HG03039 (cell line): ENCODE measurements at regions not wholly inside any gene's neighbourhood (a gene's known extent, or its start where the extent isn't known, plus 50 kb on each side); places are given as distances from the start of the nearest gene placed in this dataset.
"Not testable (repeated sequence)": the region's sequence is repeated elsewhere in the genome, so short reads cannot be mapped to it uniquely, and the experiment has no call there.

Experiments
- ATAC-seq: cut with Tn5 transposase; IDR thresholded peaks from one replicate; pipeline ENCODE4 v1.9.1; 2021; ENCODE audit warnings: mild to moderate bottlenecking, moderate library complexity; ENCODE audit not compliant: unreplicated experiment

DNA sequence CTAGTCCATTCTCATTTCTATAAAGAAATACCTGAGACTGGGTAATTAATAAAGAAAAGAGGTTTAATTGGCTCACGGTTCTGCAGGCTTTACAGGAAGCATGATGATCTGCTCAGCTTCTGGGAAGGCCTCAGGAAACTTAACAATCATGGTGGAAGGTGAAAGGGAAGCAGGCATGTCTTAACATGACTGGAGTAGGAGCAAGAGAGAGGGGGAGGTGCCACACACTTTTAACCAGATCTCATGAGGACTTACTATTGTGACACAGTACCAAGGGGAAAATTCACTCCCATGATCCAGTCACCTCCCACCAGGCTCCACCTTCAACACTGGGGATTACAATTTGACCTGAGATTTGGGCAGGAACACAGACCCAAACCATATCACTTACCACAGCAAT, 310.1 kb downstream of the SH3GL2 start:
- not testable (repeated sequence) for ATAC-seq

DNA sequence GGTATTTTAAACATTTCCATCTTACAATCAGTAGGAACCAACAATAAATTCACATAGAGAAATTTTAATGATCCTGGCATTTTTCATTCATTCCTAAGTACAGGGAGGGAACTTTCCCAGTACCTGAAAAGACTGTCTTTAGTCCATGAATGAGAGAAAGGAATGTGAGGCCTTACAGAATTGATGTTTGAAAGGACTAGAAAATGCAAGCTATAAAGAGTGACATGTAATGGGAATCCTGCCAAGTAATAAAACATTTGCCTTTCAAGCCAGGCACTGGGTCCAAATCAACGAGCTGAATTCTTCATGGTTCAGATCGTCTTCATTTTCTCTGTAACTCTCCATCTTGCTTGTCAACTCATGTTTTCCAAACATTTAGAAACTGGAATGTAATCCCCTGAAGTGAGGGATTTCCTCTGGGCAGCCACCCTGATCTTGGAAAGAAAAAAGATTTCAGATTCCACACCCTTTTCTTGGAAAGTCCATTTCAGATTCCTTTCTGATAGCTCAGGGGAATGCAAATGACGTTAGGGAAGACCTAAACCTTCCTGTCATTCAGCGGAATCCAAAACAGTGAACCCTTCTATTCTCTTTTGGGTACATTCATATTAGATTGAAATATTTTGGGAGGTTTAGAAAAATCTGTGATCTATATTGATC, 315.8 kb downstream of the SH3GL2 start:
- ATAC-seq: no peak

DNA sequence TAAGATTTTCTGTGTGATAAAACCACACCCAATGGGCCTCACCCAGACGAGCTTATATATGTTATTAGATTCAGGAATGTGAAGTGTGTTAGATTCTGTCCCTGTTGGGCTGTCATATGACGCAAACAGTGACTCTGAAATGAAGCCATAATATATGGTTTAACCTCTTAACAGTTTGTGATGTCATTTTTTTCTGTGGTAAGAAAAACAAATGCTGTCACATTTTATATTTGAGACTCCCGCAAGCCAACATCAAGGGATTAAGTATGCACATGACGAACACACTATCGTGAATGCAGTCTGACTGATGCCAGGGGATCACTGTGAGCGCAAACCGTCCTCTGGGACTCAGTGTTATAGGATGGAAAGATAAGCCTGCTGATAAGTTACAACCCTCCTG, 321.7 kb downstream of the SH3GL2 start:
- ATAC-seq: no peak

DNA sequence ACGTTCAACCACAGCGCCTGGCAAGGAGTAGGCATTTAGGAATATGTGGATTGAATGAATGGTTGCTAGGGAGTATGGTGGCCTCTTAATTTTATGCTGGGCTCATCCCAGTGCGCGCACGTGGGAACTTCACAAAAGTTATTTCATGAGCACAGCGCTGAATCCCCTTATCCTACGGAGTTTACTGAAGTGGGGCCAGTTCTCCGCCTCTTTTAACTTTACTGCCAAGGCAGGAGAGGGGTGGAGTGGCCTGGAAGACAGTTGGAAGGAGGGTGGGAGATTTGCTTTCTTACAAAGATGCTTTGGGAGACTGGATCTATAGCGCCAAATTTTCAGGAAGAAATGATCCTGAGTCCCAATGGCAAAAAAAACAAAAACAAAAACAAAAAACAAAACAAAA, 326.5 kb downstream of the SH3GL2 start:
- no peak for ATAC-seq

DNA sequence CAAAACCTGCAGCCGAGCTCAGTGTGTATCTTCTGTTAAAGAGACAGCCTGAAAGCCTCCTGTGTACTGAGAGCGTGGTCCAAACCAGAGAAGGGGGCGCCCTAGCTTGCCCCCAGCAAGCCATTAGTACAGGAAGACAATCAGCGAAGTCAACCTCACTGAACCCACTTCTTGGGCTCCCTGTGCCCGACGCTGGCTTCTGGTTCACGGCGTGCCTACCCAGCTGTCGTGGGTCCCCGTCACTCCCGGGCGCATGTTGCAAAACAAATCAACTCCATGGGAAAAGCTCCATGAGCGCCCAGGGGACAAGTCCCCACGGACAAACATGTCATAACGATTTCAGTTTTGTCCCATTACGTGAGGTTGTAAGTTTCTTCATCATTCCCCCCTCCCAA, 326.9 kb downstream of the SH3GL2 start:
- ATAC-seq: no peak

DNA sequence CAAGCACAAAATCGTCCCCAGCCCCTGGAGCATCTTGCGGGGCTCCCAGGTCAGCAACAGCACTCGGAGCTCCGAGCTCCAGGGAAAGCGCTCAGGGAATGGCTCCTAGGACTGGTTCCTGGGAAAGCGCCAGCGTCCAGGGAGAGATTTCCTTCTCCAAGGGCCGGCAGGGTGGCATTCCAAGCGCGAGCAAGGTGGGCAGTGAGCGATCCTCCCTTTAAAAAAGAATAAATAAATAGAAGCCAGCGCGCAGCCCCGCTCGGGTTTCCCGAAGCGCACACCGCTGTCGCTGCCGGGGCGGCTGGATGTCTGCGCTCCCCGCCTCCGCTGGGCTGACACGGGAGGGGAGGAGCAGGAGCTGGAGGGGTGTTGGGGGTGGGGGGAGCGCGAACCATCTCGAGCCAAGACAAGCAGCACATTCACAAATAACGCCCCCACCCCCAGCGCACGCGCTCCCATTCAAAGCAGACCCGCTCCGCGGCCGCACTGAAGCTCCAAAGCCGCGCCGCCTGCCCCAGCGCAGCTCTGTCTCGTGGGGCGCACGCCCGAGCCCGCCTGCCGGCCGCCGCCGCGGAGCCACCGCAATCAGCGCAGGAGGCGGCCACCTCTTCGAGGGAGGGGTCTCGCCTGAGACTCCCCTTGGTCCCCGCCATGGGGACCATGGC, 327.4 kb downstream of the SH3GL2 start:
- no peak for ATAC-seq

DNA sequence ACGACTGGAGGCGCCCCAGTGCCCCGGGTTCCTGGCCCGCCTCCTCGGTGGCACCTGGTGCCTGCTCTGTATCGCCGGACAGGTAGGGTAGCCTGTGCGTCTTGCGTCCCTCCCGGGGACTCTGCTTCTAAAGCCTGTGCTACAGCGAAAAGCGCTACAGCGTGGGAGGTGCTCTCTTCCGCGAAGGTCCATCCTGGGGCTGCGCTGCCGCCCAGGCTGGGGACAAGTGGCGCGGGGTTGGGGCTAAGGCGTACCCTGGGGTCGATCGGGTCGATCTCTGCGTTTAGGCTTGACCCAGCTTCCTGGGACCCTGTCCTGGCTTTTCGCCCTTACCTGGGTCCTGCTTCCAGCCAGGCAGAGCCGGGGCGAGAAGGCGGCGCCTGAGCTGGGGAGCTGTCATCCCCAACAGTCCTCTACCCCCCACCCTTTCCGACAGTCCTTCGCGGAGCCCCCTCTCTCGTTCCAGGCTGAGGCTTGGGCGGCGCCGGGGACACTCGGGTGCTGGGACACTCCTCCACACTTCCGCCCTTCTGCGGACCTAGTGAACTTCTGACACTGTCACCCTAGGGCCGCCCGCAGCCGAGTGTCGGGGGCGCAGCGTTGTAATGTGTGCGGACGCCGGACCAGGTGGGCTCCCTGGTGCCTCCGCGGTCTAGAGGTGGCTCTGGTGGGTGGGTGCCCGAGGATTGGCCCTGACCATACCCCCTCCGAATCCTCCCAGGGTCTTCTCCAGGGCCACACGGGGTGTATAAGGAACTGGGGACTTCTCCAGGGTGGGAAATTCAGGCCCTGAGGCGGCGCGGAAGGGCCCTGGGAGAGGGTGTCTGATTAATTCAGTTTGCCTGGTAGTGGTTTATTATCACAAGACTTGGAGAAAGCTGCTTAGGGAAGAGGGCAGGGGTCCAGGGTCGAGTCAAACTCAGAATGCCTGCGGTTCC, 328.2 kb downstream of the SH3GL2 start:
- ATAC-seq: no peak

DNA sequence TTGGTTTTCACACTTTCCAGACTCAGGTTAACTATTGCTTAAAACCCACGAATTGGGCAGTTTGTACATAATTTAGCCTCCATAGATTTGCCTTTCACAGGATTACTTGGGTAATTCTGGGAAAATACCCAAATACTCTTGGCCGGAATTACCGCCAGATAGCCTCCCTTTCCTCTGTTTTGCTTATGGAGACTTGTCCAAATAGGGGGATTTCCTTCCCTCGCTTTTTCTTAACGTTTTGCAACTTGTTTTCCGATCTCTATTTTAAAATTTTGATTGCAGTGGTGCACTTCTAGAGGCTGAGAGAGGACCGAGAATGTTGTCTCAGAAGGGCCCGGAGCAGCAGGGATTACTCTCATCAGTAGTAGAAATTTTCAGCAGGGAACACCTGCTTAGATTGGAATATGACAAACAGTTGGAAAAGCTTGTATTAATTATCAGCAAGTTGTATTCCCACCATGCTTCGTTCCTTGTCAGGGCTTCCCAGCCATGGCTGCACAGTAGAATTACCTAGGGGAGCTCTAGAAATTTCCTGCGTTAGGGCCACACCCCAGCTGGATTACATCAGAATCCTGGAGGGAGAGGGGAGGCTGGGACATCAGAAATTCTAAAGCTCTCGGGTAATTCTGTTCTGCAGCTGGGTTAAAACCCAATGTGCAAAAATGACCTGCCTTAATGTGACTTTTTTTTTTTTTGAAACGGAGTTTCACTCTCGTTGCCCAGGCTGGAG, 329.1 kb downstream of the SH3GL2 start:
- no peak for ATAC-seq

DNA sequence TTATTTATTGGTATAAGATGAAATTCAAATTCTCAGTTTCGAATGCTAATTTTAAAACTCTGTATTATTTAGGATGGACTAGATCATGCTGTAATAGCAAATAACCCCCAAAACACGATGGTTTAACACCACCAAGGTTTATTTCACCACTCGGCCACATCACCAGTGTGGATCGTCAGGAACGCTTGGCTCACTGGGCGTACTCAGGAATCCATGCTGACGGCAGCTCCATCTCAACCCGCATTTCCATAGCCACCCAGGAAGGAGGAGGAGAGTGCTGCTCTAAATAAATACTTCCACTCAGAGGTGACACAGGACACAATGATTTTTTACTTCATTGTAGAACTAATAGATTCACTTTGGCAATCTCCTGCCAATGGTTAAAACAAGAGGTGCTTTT, 347.4 kb downstream of the SH3GL2 start:
- ATAC-seq: no peak

DNA sequence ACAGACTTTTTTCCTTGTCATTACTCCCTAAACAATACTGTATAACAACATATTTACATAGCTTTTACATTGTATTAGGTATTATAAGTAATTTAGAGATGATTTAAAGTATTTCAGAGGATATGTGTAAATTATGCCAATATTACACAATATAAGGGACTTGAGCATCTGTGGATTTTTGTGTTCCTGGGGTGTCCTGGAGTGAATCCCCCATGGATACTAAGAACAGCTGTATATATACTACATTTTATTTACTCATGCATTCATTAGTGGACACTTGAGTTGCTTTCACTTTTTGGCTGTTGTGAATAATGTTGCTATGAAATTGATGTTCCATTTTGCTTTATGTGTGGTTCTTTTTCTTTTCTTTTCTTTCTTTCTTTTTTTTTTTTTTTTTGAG, 348.8 kb downstream of the SH3GL2 start:
- ATAC-seq: no peak

DNA sequence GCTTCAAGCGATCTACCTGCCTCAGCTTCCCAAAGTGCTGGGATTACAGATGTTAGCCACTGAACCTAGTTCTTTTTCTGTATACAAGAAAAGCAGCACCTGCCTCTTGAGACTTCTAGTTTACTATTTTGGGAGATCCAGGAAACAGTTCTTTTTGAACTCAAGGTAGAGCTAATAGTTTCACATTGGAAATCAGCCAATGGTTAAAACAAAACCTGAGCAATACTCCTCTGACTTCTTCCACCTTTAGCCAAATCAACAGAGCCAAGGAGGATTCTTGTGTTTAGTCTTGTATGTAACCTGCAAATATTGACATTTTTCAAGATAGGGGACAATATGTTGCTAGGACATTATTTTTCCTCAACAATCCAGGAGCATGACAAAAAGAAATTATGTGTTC, 349.4 kb downstream of the SH3GL2 start:
- ATAC-seq: no peak

DNA sequence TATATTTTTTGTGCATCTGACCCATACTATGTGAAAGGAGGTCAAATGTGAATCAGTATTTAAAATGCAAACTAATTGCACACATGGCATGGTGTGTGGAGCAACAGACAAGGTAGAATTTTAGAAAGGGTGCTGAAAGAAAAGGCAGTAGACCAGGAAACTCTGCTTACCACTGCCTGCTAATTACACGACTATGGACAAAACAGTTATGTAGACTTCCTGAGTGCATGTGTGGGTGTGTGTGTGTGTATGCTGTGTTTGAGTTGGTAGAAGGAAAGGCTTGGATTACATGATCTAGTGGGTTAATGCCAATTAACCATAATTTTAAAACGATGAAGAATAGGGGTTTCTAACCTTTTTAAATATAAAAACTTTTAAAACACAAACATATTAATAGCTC, 349.9 kb downstream of the SH3GL2 start:
- no peak for ATAC-seq

DNA sequence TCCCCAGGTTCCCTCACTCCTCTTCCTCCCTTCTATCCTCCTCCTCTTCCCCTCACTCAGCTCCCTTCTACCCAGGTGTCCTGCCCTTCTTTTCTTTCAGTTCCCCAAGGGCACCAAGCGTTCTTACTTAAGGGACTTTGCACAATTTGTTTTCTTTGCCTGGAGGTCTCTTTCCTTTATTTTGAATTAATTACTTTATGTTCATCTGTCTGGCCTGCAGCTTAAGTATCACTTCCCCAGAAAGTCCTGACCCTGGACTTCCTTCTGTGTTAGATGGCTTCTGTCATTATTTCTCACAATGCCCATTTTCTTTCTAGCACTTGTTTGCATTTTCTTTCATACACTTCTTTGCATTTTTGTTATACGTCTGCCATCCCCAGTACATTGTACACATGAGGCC, 350.6 kb downstream of the SH3GL2 start:
- ATAC-seq: no peak

DNA sequence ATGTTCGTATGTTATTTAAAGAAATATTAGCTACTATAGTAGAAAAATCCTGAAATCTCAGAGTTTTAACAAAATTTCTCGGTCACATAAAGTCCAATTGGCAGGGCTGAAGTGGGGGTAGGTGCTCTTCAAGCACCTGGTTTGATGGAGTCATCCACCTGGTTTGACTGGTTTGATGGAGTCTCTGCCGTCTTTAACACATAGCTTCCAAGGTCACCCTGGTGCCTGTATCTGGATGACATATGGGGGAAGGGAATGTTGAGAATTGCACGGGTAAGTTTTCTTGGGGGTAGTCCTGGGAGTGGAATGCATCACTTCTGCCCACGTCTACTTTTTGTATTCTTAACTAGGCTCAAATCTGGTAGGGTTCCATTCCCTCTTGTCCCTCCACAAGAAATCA, 351.2 kb downstream of the SH3GL2 start:
- ATAC-seq: no peak

DNA sequence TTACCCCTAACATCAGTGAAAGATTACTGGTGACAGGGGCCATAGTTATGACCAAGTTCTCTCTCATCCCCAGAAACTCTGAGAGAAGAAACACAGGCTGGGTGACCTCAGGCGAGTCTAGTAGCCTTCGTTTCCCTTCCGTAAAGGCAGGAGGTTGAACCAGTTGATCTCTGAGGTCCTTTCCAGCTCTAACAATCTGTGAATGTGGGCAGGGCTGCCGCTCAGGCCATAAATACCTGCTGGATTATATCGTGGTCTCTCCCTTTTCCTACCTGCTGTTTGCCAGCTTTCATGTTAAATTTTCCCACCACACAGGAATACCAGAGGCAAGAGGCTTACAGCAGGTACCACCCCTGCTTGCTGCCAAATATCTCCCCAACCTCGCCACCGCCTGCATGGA, 357.5 kb downstream of the SH3GL2 start:
- no peak for ATAC-seq

DNA sequence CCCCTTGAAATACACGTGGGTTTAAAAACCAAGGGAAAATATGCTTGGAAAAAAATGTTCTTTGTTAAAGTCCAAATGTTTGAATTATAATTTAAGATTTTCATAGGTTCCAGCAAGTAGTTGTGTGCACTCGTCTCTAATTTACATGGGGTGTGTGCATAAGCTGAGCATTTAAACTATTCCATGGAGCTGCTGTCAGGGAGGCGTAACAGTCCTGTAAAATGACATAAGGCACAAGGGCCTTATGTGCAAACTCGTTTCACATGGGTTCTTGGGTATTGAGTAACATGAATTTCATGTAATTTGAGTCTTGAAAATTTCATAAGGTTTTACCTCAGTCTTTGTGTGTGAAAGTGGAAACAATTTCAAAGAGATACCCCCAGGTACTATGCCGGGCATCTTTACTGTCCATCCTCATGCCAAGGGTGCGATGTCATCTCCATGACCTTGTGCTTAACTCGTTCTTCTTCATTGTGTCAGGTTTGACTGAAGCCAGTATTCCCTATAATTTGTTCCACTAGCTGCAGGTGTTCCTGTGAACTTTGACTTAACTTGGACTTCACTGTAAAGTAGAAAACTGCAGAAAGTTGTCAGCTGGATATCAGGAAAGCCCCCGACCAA, 359.3 kb downstream of the SH3GL2 start:
- no peak for ATAC-seq

DNA sequence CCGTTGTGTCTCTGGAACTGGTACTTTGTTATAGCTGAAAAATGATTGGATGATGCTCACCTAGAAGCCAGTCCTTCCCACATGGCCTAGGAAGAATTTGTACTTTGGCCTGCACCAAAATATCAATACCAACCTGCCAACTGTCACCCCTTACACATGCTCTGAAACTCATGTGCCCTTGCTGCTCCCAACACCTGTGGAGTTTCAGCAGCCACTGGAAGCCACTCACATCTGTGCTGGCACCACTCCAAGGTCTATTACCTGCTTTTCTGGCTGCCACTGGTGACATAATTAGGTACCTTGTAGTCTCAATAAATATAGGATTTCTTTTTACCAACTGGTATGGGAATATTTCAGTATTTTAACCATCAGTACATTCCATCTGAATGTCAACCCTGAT, 363.6 kb downstream of the SH3GL2 start:
- ATAC-seq: no peak

DNA sequence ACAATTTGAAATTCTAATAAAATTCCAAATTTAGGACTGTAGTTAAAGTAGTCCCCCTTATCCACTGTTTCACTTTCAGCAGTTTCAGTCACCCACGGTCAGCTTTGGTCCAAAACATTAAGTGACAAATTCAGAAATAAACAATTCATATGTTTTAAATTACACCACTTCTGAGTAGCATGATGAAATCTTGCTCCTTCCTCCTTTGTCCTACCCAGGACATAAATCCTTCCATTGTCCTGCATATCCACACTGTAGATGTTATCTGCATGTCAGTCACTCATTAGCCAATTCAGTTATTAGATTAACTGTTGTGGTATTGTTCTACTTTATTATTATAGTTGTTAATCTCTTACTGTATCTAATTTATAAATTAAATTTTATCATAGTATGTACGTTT, 376.5 kb downstream of the SH3GL2 start:
- ATAC-seq: no peak

DNA sequence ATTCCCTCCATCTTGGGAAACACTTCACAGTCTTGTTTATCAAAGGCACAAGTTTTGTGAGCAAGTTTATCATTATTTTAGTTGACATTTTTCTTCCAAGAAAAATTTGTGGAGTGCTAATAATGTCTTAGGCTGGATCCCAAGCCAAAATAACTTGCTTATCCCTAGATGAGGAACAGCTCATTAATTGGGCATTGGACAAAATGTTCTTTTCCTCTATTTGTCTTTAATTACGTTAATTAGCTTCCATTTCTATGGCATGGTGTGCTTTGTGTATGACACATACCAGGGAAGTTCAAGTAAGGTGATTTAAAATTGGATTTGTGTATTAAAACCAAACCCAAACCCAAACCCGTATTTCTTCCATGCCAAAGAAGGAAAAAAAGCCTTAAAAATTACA, 379.5 kb downstream of the SH3GL2 start:
- ATAC-seq: no peak

DNA sequence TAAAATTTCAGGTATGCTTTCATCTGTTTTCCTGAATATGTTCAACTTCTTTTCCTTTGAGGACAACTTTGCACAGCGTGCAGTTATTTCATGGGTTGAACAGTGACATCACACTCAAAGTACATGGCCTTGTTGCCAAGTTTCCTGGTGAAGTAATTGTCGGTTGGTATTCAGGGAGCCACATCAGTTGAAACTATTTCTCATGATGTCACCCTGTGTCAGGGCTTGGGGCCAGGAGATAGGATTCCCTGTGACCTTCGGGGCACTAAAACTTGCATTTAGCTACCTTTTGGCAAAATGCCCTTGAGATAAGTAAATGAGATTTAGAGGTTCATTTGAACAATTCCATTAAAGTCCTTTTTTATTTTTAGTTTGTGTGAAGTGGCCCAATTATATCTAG, 383.9 kb downstream of the SH3GL2 start:
- no peak for ATAC-seq

DNA sequence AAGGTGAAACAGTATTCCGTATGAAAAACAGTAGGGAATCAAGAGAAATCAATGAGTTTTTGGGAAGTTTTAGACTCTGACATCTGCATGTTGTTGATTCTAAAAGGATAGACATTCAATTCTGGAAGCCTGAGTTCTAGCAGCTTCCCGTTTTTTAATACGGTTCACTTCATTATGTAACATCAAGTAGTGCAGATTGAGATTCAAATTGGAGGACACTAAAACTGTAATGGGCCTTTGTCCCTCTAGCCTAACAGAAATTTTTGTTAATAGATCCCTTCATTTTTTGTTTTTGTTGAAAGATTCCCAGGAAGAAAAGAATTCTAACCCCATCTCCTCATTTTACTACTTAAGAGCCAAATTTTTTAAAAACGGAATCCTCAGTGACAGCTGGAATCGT, 384.6 kb downstream of the SH3GL2 start:
- ATAC-seq: no peak
